PC-3 (cell line): ENCODE measurements at regions not wholly inside any gene's neighbourhood (a gene's known extent, or its start where the extent isn't known, plus 50 kb on each side); places are given as distances from the start of the nearest gene placed in this dataset.

ENCODE experiments used
- CTCF ChIP-seq: fragments of 300-600 bp; sonication (generic); conservative IDR thresholded peaks from 2 replicates; pipeline ENCODE4 v1.5.1; 2017; ENCODE audit warnings: antibody characterized with exemption, low read depth, mild to moderate bottlenecking, low read length
- EZH2 ChIP-seq: fragments of 300-600 bp; sonication (generic); IDR thresholded peaks from one replicate; pipeline ENCODE4 v1.6.1; 2017; ENCODE audit warnings: antibody characterized with exemption, mild to moderate bottlenecking, low read length; ENCODE audit not compliant: unreplicated experiment
- EZH2phosphoT487 ChIP-seq: fragments of 300-600 bp; sonication (generic); IDR thresholded peaks from 2 replicates; pipeline ENCODE4 v1.6.1; 2018; ENCODE audit warnings: mild to moderate bottlenecking, antibody characterized with exemption, low read length, borderline replicate concordance

GRCh38 chr21:21715266-21715969, 717.2 kb downstream of the NCAM2 start:
- no peak for TF ChIP-seq CTCF
- TF ChIP-seq EZH2 = no peak
- no peak for TF ChIP-seq EZH2phosphoT487
